ENCODE measurements at regions not wholly inside any gene's neighbourhood (a gene's known extent, or its start where the extent isn't known, plus 50 kb on each side); places are given as distances from the start of the nearest gene placed in this dataset.

DNA sequence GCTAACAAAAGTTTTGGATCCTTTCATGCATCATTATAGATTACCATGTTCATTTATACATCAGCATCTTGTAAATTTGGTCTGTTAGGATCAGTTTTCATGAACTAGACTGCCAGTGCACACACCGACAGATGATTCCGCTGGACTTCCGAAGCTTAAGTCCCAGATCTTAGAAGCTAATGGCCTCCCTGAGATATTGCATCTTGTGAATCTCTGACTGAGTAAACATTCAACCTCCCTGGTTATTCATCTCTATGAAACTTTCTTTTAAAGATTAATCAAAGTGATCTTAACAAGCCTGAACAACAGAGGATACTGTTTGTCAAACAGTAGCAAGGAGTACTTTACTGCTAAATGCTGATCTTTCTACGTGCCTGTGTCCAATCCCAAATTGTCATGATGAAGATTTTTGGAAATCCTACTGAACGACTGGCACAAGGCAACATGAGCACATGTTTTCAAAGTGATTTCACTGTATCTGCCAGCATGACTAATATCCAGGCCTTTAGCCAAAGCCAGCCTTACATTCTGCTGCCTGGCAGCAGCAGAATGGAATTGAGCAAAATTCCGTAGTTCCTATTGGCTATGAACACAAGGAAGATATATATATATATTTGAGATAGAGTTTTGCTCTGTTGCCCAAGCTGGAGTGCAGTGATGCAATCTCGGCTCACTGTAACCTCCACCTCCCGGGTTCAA is 91.3 kb upstream of the ANK3 start:
- TF ChIP-seq, protein P1, sequence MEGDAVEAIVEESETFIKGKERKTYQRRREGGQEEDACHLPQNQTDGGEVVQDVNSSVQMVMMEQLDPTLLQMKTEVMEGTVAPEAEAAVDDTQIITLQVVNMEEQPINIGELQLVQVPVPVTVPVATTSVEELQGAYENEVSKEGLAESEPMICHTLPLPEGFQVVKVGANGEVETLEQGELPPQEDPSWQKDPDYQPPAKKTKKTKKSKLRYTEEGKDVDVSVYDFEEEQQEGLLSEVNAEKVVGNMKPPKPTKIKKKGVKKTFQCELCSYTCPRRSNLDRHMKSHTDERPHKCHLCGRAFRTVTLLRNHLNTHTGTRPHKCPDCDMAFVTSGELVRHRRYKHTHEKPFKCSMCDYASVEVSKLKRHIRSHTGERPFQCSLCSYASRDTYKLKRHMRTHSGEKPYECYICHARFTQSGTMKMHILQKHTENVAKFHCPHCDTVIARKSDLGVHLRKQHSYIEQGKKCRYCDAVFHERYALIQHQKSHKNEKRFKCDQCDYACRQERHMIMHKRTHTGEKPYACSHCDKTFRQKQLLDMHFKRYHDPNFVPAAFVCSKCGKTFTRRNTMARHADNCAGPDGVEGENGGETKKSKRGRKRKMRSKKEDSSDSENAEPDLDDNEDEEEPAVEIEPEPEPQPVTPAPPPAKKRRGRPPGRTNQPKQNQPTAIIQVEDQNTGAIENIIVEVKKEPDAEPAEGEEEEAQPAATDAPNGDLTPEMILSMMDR (conservative IDR thresholded peaks at IDR 0.05; ENCODE audit: low read depth in 2 of 2) = no peak
- no peak for TF ChIP-seq EZH2 (IDR thresholded peaks at IDR 0.05; ENCODE audit: low read depth, unreplicated experiment)
- no peak for TF ChIP-seq POLR2AphosphoS5 (IDR thresholded peaks at IDR 0.05; ENCODE audit: low read depth)

Measured in GM23338 (cell line).